K562 (cell line): ENCODE measurements at regions not wholly inside any gene's neighbourhood (a gene's known extent, or its start where the extent isn't known, plus 50 kb on each side); places are given as distances from the start of the nearest gene placed in this dataset.

Experiments used
- ATAC-seq: fragments of 200-7000 bp; cut with Tn5 transposase; 3 replicates; pipeline ENCODE4 v1.9.1; 2020; ENCODE audit warnings: moderate library complexity
- BruUV-seq: library from RNA; stranded (reverse); fragments of 400-500 nt; replicated peaks from 2 replicates; lab custom pipeline; 2021; lab: Mats Ljungman, UMichigan
- CTCF ChIA-PET: fragments of 300-600 bp; formaldehyde crosslinking; extraction: SDS; loops from one replicate; lab custom pipeline; 2021; ENCODE audit warnings: low intra/inter-chr PET ratio; lab: Yijun Ruan, JAX
- POLR2A ChIA-PET: fragments of 300-600, 350-650 bp; sonication (Branson Sonifier 250); formaldehyde crosslinking; extraction: SDS; loops from one replicate; lab custom pipeline; 2021; ENCODE audit warnings: antibody characterized with exemption, inconsistent platforms; lab: Yijun Ruan, JAX
- DNase-seq, 4 experiments: peaks; one replicate each; pipeline versions ENCODE4 v3.0.0 to v3.0.0-alpha.2; 2011 to 2018; ENCODE audit warnings: low spot score in 3 of 4, mixed read lengths in 3 of 4; ENCODE audit errors: extremely low read depth in 1 of 4
- FAIRE-seq: peaks from 2 replicates; lab custom pipeline; 2011; peaks lifted over from hg19 to GRCh38; lab: Jason Lieb, UNC
- H2AFZ ChIP-seq: 2 replicates; pipeline ENCODE4 v1.6.0; 2011; ENCODE audit warnings: low read depth, low read length, control low read depth, inconsistent platforms
- H3K27ac ChIP-seq: fragments of 200-600 bp; 3 replicates; pipeline ENCODE4 v1.8.0; 2011; ENCODE audit warnings: low read depth, mild to moderate bottlenecking, control low read depth, inconsistent platforms, low read length, moderate library complexity, mixed read lengths; ENCODE audit errors: extremely low read depth
- H3K27me3 ChIP-seq, 2 experiments: fragments of 300-600 bp in 1 of 2; 2 replicates in 1 of 2; 3 replicates in 1 of 2; pipeline versions ENCODE4 v1.6.0 to v1.8.0; 2011; ENCODE audit warnings: inconsistent platforms in 2 of 2, low read length in 2 of 2, mild to moderate bottlenecking in 1 of 2, mixed read lengths in 1 of 2, moderate library complexity in 1 of 2; ENCODE audit not compliant: control insufficient read depth in 2 of 2, insufficient read depth in 2 of 2
- H3K36me3 ChIP-seq: fragments of 300-600 bp; 3 replicates; pipeline ENCODE4 v1.8.0; 2011; ENCODE audit warnings: mild to moderate bottlenecking, low read length, inconsistent platforms; ENCODE audit not compliant: control insufficient read depth, insufficient read depth
- H3K4me1 ChIP-seq, 2 experiments: fragments of 200-600 bp in 1 of 2; replicated peaks in 1 of 2; 2 replicates in 1 of 2; 3 replicates in 1 of 2; pipeline versions ENCODE4 v1.5.1 to v1.8.0; 2011; ENCODE audit warnings: inconsistent platforms in 2 of 2, low read length in 2 of 2, mild to moderate bottlenecking in 1 of 2, mixed read lengths in 1 of 2, moderate library complexity in 1 of 2; ENCODE audit not compliant: control insufficient read depth in 2 of 2, insufficient read depth in 2 of 2
- H3K4me2 ChIP-seq: 2 replicates; pipeline ENCODE4 v1.6.1; 2011; ENCODE audit warnings: low read length, control low read depth, inconsistent platforms, mixed read lengths; ENCODE audit not compliant: insufficient read depth
- H3K4me3 ChIP-seq: fragments of 200-600 bp; sonication (generic), shearing (Covaris generic); 2 replicates; pipeline ENCODE4 v1.5.1; 2016; ENCODE audit warnings: control low read depth, inconsistent platforms
- H3K79me2 ChIP-seq: fragments of 200-600 bp; 3 replicates; pipeline ENCODE4 v1.8.0; 2011; ENCODE audit warnings: low read length, inconsistent platforms; ENCODE audit not compliant: control insufficient read depth, insufficient read depth
- H3K9ac ChIP-seq, 2 experiments: 2 replicates each; pipeline versions ENCODE4 v1.6.0 to v1.6.1; 2011; ENCODE audit warnings: low read depth in 2 of 2, low read length in 2 of 2, control low read depth in 1 of 2, inconsistent platforms in 1 of 2, mild to moderate bottlenecking in 1 of 2, mixed read lengths in 1 of 2; ENCODE audit not compliant: insufficient read depth in 1 of 2
- H3K9me1 ChIP-seq: one replicate; pipeline ENCODE4 v1.6.0; 2011; ENCODE audit warnings: inconsistent platforms, mild to moderate bottlenecking, low read length, moderate library complexity; ENCODE audit not compliant: control insufficient read depth, insufficient read depth
- H3K9me3 ChIP-seq: replicated peaks from 2 replicates; pipeline ENCODE4 v1.5.1; 2011; ENCODE audit warnings: low read depth, low read length, inconsistent platforms; ENCODE audit not compliant: control insufficient read depth, insufficient read depth
- H4K20me1 ChIP-seq: replicated peaks from 2 replicates; pipeline ENCODE4 v1.6.1; 2011; ENCODE audit warnings: low read length, inconsistent platforms, mixed read lengths; ENCODE audit not compliant: control insufficient read depth, insufficient read depth
- CCAR2 ChIP-seq: fragments of 200-400 bp; formaldehyde crosslinking; IDR thresholded peaks from 2 replicates; pipeline ENCODE4 v1.6.1; 2017; ENCODE audit warnings: mild to moderate bottlenecking, low read depth, low read length
- FOXA1 ChIP-seq: fragments of 450-650 bp; IDR thresholded peaks from 2 replicates; pipeline ENCODE4 v1.6.1; 2016; ENCODE audit warnings: mild to moderate bottlenecking, borderline replicate concordance
- MED1 ChIP-seq: sonication (generic); formaldehyde crosslinking; IDR thresholded peaks from 2 replicates; pipeline ENCODE4 v1.8.1; 2023; ENCODE audit warnings: missing genetic modification reagents, borderline replicate concordance
- POLR2AphosphoS2 ChIP-seq: IDR thresholded peaks from 2 replicates; pipeline ENCODE4 v1.6.1; 2012; ENCODE audit warnings: low read length, improper control_type of control experiment
- POLR2AphosphoS5 ChIP-seq: IDR thresholded peaks from 2 replicates; pipeline ENCODE4 v1.6.1; 2011; ENCODE audit warnings: mild to moderate bottlenecking, low read depth, low read length, moderate library complexity; ENCODE audit not compliant: control insufficient read depth, insufficient read depth
- PPARD ChIP-seq: fragments of 250-450 bp; sonication (Bioruptor Pico); IDR thresholded peaks from 2 replicates; pipeline ENCODE4 v1.8.0; 2022; ENCODE audit warnings: inconsistent platforms, mild to moderate bottlenecking, moderate library complexity
- SMAD1 ChIP-seq: fragments of 150-350 bp; IDR thresholded peaks from 2 replicates; pipeline ENCODE4 v1.6.1; 2014; ENCODE audit warnings: low read length, low read depth; ENCODE audit not compliant: partially characterized antibody
- SMARCC2 ChIP-seq: fragments of 450-650 bp; IDR thresholded peaks from 2 replicates; pipeline ENCODE4 v1.6.1; 2017; ENCODE audit warnings: antibody characterized with exemption, moderate library complexity, mild to moderate bottlenecking, low read depth
- TRIM24 ChIP-seq, 2 experiments: fragments of 450-650 bp; IDR thresholded peaks; 2 replicates each; pipeline ENCODE4 v1.6.1; 2016
- ZC3H4 ChIP-seq: sonication (generic); formaldehyde crosslinking; IDR thresholded peaks from 2 replicates; pipeline ENCODE4 v1.9.0; 2021; ENCODE audit warnings: missing genetic modification reagents, borderline replicate concordance
- ZNF124 ChIP-seq: sonication (generic); formaldehyde crosslinking; IDR thresholded peaks from 2 replicates; pipeline ENCODE4 v1.8.1; 2022; ENCODE audit warnings: missing genetic modification reagents
- ZNF444 ChIP-seq: fragments of 250-450 bp; sonication (Bioruptor Pico); IDR thresholded peaks from 2 replicates; pipeline ENCODE4 v1.4.0; 2020; ENCODE audit warnings: mild to moderate bottlenecking, moderate library complexity
- ZZZ3 ChIP-seq: fragments of 450-650 bp; IDR thresholded peaks from 2 replicates; pipeline ENCODE4 v1.6.1; 2016; ENCODE audit warnings: antibody characterized with exemption, mild to moderate bottlenecking, moderate library complexity
- WGBS: fragments of 100-300 bp; shearing (Covaris generic); methylation state at CpG from one replicate; pipeline ENCODE4 v1.1.6; 2016; ENCODE audit warnings: low coverage, mixed read lengths; ENCODE audit not compliant: insufficient coverage; ENCODE audit errors: missing lambda C conversion rate; 5-methylcytosine and 5-hydroxymethylcytosine counted together
- in situ Hi-C: fragments of 300-500 bp; cut with MboI; formaldehyde crosslinking; loops from 4 replicates; pipeline ENCODE4 v1.15.0; 2018; ENCODE audit warnings: inconsistent platforms, mixed read lengths
- intact Hi-C: fragments of 100-400 bp; cut with micrococcal nuclease; formaldehyde crosslinking; loops from 2 replicates; pipeline ENCODE4 v1.14.2; 2022
- TF ChIP-seq, protein P1 (sequence below), 2 experiments: fragments of 250-450 bp in 1 of 2; fragments of 450-650 bp in 1 of 2; sonication (Bioruptor Pico) in 1 of 2; IDR thresholded peaks; 2 replicates each; pipeline versions ENCODE4 v1.6.1 to v1.8.0; 2016 to 2021; ENCODE audit warnings: mild to moderate bottlenecking in 2 of 2, moderate library complexity in 2 of 2, missing compliant biosample characterization in 1 of 2, missing genetic modification characterization in 1 of 2
- TF ChIP-seq, protein P2 (sequence below): fragments of 450-650 bp; formaldehyde crosslinking; IDR thresholded peaks from 2 replicates; pipeline ENCODE4 v1.4.0; 2022; ENCODE audit warnings: missing genetic modification characterization

DNA sequence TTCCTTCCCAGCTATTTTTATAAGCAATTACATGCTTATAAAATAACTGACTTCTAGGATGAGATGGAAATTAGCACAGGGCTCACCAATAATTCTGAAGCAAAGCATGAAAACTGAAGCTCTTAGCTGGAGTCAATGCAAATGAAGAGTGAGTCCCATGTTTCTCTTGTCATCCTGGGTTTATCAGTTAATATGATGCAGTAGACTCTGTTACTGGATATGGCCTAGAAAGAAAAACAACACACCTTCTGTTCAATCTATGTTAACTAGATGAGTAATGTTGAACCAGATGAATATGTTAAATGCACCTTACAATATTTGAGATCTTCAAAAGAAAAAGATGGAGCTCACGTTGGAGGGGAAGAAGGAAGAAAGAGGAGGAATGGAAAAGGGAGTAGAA lies 229.4 kb downstream of the DUSP6 start:
- H3K4me1 ChIP-seq: no peaks in the 10 kb centered on the region; a peak in 1 of 5 replicates
- H3K27me3 ChIP-seq: no peaks in the 10 kb centered on the region
- no TSS peak for BruUV-seq
- 0% methylated on average over 1 of the region's 1 CpG for WGBS
- ChIA-PET CTCF (no interaction called here), POLR2A (no interaction called here)
- ATAC-seq: no peak
- no peaks in the 10 kb centered on the region for H3K79me2 ChIP-seq
- no peaks in the 10 kb centered on the region for H3K36me3 ChIP-seq
- in situ Hi-C loops (no loop called here), intact Hi-C loops (no loop called here)
- DNase-seq: no peak
- no peak for FAIRE-seq
- no peaks in the 10 kb centered on the region; the same call in 1 of the 2 replicates for H3K9me3 ChIP-seq
- no peak overlapping the region for H3K27ac ChIP-seq
- no peak overlapping the region for H2AFZ ChIP-seq
- no peaks in the 10 kb centered on the region for H3K9me1 ChIP-seq
- no peak overlapping the region for H3K9ac ChIP-seq
- no peak overlapping the region for H3K4me2 ChIP-seq
- no peaks in the 10 kb centered on the region for H4K20me1 ChIP-seq
- H3K4me3 ChIP-seq: no peak overlapping the region
- TF ChIP-seq ZC3H4 (CRISPR knock-in tag) (no peak), ZNF124 (CRISPR knock-in tag) (no peak), PPARD (CRISPR knock-in tag) (no peak), MED1 (CRISPR knock-in tag) (no peak), ZZZ3 (no peak), ZNF444 (CRISPR knock-in tag) (no peak), POLR2AphosphoS2 (no peak), CCAR2 (no peak), FOXA1 (no peak), TRIM24 (IDR thresholded peaks at IDR 0.05) (no peak), SMAD1 (no peak), SMARCC2 (no peak), POLR2AphosphoS5 (no peak)
- TF ChIP-seq, protein P1, sequence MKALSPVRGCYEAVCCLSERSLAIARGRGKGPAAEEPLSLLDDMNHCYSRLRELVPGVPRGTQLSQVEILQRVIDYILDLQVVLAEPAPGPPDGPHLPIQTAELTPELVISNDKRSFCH (CRISPR knock-in tag; IDR thresholded peaks at IDR 0.05): no peak
- TF ChIP-seq, protein P1 (tag; IDR thresholded peaks at IDR 0.05): no peak
- TF ChIP-seq, protein P2, sequence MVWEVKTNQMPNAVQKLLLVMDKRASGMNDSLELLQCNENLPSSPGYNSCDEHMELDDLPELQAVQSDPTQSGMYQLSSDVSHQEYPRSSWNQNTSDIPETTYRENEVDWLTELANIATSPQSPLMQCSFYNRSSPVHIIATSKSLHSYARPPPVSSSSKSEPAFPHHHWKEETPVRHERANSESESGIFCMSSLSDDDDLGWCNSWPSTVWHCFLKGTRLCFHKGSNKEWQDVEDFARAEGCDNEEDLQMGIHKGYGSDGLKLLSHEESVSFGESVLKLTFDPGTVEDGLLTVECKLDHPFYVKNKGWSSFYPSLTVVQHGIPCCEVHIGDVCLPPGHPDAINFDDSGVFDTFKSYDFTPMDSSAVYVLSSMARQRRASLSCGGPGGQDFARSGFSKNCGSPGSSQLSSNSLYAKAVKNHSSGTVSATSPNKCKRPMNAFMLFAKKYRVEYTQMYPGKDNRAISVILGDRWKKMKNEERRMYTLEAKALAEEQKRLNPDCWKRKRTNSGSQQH (CRISPR knock-in tag): no peak
